Activated T-cell treated with anti-CD3 and anti-CD28 coated beads, Interleukin-2, amount 50 U/mL, for 24 hours (primary cell): ENCODE measurements at regions not wholly inside any gene's neighbourhood (a gene's known extent, or its start where the extent isn't known, plus 50 kb on each side); places are given as distances from the start of the nearest gene placed in this dataset.
"Not testable (repeated sequence)": the region's sequence is repeated elsewhere in the genome, so short reads cannot be mapped to it uniquely, and the experiment has no call there.

Experiments used
- DNase-seq: peaks from one replicate; pipeline ENCODE4 v3.0.0-alpha.2; 2020
- H3K27ac Mint-ChIP-seq: 2 replicates; pipeline ENCODE4 v1.8.0; 2020; ENCODE audit warnings: mild to moderate bottlenecking, mixed read lengths
- H3K27me3 Mint-ChIP-seq: 2 replicates; pipeline ENCODE4 v1.8.0; 2020; ENCODE audit warnings: mixed read lengths
- H3K36me3 Mint-ChIP-seq: 2 replicates; pipeline ENCODE4 v1.8.0; 2020; ENCODE audit warnings: low read depth, mixed read lengths
- H3K4me1 Mint-ChIP-seq: 2 replicates; pipeline ENCODE4 v1.8.0; 2020; ENCODE audit warnings: low read depth, mixed read lengths
- H3K4me3 Mint-ChIP-seq: 2 replicates; pipeline ENCODE4 v1.8.0; 2020; ENCODE audit warnings: mild to moderate bottlenecking, moderate library complexity, mixed read lengths
- H3K9me3 Mint-ChIP-seq: 2 replicates; pipeline ENCODE4 v1.8.0; 2020; ENCODE audit warnings: mixed read lengths

DNA sequence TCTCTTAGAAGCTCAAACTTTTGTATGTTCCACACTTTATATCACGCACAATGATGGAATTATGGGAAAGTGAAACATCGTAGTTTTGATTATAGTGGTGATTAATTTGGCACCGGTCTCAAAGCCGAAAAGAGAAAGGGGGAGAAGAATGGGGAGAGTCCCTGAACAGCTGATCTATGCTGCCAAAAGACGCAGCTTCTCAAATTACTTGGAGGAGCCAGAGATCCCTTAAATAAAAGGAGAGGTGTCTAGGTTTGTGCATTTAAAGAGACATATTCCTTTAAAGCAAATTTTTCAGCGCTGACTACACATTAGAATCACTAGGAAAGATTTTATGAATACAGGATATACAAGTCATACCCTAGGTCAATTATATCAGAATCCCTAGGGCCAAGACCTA is 599.6 kb upstream of the ADAMTS5 start:
- Mint-ChIP-seq H3K4me3 (no peak overlapping the region), H3K36me3 (no peaks in the 10 kb centered on the region), H3K27ac (no peak overlapping the region), H3K9me3 (no peaks in the 10 kb centered on the region), H3K27me3 (no peaks in the 10 kb centered on the region), H3K4me1 (no peaks in the 10 kb centered on the region)
- DNase-seq = no peak

DNA sequence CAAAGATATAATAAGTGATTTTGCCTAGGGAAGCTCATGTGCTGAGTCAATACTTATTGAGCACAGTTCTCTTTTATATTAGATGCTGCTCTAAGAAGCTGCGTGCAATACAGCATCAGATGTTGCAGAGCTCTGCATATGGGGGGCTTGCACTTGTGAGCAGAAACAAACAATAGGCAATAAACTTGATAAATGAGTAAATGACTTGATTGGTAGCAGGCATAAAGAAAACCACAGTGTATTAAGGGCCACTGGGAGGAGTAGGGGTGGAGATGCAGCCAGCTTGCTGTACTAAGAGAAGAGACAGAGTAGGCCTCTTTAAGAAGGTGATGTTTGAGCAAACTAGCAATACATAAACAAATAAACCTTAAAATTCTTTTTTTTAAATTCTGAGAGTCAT is 598.5 kb upstream of the ADAMTS5 start:
- no peak for DNase-seq
- Mint-ChIP-seq H3K27ac (no peak overlapping the region), H3K4me3 (no peak overlapping the region), H3K9me3 (no peaks in the 10 kb centered on the region), H3K27me3 (no peaks in the 10 kb centered on the region), H3K4me1 (no peaks in the 10 kb centered on the region), H3K36me3 (no peaks in the 10 kb centered on the region)

DNA sequence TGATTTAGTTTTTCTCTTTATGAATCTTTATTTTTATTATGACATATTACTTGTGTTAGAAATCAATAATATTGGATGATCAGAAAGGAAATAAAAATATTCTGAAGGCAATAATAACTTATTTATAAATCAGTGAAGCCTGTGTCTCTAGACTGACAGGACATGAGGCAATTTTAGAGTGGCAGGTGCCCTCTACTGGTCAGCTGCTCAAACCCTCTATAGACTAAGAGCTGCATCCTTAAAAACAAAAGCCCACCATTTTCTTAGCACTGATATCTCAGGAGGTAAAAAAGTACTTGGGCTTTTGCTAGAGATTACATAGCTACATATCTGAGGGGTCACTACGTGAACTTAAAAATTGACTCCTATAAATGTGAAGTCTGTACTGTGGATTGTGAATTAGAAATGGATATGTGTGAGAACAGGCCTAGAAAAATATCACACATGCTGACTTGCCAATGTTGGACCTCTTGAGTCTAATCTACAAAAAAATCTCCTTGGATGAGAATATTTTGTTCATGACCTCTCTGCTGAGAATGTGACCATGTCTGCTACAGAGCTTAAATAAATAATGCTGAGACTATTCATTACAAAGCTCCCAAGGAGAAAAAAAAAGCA is 597.9 kb upstream of the ADAMTS5 start:
- DNase-seq = no peak
- Mint-ChIP-seq H3K9me3 (no peaks in the 10 kb centered on the region), H3K4me1 (no peaks in the 10 kb centered on the region), H3K27ac (no peak overlapping the region), H3K36me3 (no peaks in the 10 kb centered on the region), H3K27me3 (no peaks in the 10 kb centered on the region), H3K4me3 (no peak overlapping the region)

DNA sequence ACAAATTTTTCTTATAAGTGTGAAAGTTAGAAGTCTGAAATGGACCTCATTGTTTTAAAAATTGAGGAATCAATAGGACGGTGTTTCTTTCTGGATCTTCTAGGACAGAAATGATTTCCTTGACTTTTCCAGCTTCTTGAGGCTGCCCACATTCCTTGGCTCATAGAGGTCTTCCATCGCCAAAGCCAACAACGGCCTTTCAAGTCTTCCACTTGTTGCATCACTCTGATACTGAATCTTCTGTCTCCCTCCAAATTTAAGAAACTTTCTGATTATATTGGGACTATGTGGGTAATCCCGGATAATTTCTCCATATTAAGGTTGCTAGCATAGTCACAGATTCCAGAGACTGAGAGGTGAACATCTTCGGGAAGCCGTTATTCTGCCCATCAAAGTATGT is 595.4 kb upstream of the ADAMTS5 start:
- H3K4me1 Mint-ChIP-seq = no peaks in the 10 kb centered on the region
- H3K27me3 Mint-ChIP-seq = no peaks in the 10 kb centered on the region
- no peaks in the 10 kb centered on the region for H3K9me3 Mint-ChIP-seq
- H3K27ac Mint-ChIP-seq = no peak overlapping the region
- H3K36me3 Mint-ChIP-seq = no peaks in the 10 kb centered on the region
- H3K4me3 Mint-ChIP-seq = no peak overlapping the region
- no peak for DNase-seq

DNA sequence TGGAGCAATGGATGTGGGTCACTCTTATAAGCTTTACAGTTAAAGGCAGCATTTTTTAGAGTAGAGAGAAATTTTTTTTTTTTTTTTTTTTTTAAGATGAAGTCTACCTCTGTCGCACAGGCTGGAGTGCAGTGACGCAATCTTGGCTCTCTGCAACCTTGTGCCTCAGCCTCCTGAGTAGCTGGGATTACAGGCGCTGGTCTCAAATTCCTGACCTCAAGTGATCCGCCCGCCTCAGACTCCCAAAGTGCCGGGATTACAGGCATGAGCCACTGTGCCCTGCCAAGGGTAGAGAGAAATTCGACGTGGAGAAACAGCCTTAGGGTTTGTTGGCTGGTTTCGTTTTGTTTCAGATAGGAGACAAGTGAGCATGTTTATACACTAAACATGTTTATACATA is 594.2 kb upstream of the ADAMTS5 start:
- Mint-ChIP-seq H3K9me3 (peaks cover 1% of the 10 kb centered on the region), H3K36me3 (no peaks in the 10 kb centered on the region), H3K27ac (no peak overlapping the region), H3K4me1 (no peaks in the 10 kb centered on the region), H3K4me3 (no peak overlapping the region), H3K27me3 (no peaks in the 10 kb centered on the region)
- DNase-seq = no peak

DNA sequence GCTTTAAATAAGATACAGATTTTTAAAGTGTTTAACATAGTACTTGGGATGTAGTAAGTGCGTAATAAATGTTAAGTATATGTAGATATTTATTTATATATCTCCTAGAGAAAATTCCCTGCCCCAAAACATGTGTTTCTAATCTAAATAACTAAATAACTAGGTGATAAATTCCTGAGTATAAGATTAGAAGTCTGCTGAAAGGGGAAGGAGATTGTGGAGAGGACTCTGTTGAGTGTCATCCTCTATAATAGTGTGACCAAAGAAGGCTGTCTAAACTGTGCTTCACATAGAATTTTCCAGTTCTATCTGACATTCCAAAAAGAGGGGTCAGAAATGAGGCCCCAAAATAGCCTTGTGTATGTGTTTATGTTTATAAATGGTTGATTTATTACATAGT is 590.5 kb upstream of the ADAMTS5 start:
- H3K4me1 Mint-ChIP-seq = no peaks in the 10 kb centered on the region
- H3K36me3 Mint-ChIP-seq = no peaks in the 10 kb centered on the region
- DNase-seq = no peak
- H3K4me3 Mint-ChIP-seq = no peak overlapping the region
- peaks cover 13% of the 10 kb centered on the region for H3K9me3 Mint-ChIP-seq
- no peak overlapping the region for H3K27ac Mint-ChIP-seq
- no peaks in the 10 kb centered on the region for H3K27me3 Mint-ChIP-seq

DNA sequence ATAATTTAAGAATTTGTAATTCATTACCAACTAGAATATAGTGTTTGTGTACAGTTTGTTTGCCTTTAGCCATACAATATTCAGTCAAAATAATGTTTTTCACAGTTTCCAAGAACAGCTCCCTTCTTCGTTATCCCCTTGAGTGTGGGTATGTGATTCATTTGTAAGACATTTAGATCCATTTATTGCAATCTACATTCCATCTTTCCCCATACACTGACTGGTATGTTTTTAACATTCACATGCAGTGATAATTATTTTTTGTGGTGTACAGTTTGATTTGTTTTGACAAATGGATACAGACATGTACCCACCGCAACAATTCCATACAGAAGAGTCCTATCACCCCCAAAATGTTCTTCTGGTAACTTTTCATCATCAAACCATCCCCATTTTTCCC is 589.1 kb upstream of the ADAMTS5 start:
- no peaks in the 10 kb centered on the region for H3K27me3 Mint-ChIP-seq

DNA sequence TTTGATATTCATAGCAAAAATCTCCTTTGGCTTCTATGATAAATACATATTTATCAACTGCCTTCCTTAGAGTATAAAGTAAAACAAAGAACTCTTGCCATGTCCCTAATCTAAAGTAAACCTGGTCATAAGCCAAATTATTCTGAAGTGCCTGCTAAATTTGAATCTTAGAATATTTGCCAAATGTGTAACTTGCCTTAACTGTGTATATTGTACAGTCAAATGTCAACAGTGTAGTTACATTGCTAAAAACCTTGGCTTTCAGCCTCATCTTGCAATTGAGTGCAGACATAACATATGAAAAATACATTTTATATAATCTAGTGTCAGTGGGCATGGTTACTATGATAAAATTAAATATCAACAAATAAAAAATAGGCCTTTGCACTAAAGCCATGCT is 583.4 kb upstream of the ADAMTS5 start:
- H3K27me3 Mint-ChIP-seq = no peaks in the 10 kb centered on the region
- peaks cover 13% of the 10 kb centered on the region for H3K9me3 Mint-ChIP-seq
- H3K4me3 Mint-ChIP-seq = no peak overlapping the region
- H3K27ac Mint-ChIP-seq = no peak overlapping the region
- no peaks in the 10 kb centered on the region for H3K4me1 Mint-ChIP-seq
- no peak for DNase-seq
- H3K36me3 Mint-ChIP-seq = no peaks in the 10 kb centered on the region

More for the DNA sequence above, 589.1 kb upstream of the ADAMTS5 start:
- H3K4me3 Mint-ChIP-seq = no peak overlapping the region
- no peaks in the 10 kb centered on the region for H3K36me3 Mint-ChIP-seq
- no peak for DNase-seq
- H3K9me3 Mint-ChIP-seq = peaks cover 13% of the 10 kb centered on the region
- no peak overlapping the region for H3K27ac Mint-ChIP-seq
- H3K4me1 Mint-ChIP-seq = no peaks in the 10 kb centered on the region

DNA sequence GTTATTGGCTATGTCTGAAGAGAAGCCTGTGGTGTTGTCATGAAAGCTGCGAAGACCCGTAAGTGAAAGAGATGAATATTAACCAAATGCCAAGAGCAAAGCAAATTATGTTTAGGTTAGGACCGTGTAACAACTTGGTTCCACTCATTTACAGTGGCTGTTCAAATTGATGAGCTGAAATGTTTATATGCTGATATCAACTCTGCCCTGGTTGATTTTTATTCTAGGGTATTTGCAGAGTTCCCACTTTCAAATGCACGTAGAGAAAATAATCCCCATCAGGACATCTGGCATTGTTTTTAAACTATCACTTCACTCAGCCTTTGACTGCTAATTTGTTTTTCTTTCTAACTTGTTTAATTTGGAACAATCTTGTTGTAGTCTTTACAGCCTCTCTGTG is 581.6 kb upstream of the ADAMTS5 start:
- no peak for DNase-seq
- H3K36me3 Mint-ChIP-seq = no peaks in the 10 kb centered on the region
- H3K4me3 Mint-ChIP-seq = no peak overlapping the region
- peaks cover 11% of the 10 kb centered on the region for H3K9me3 Mint-ChIP-seq
- no peaks in the 10 kb centered on the region for H3K27me3 Mint-ChIP-seq
- H3K27ac Mint-ChIP-seq = no peak overlapping the region
- no peaks in the 10 kb centered on the region for H3K4me1 Mint-ChIP-seq

DNA sequence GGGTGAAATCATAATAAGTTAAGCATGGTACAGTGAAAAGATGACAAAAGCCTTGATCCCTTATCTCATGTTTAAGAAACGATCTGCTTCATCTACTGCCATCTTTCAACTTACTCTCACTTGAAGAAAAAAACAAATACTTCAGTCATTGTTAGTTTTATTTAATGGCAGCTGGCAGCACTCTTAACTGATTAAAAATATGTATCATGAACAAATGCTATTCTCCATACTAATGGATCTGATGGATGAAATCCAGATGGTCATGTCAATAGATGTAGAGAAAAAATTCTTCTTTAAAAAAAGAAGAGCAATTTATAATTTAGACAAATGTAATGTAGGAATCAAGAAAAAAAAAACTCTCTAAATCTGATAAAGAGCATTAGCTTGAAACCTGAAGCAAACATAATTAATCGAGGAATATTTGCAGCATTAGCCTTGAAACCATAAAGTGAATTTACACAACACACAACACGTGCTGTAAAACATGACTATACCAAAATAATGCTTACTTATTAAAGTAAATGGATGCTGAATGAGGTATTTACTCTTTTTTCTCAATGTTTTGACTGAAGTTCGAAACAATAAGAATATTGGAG is 579.0 kb upstream of the ADAMTS5 start:
- Mint-ChIP-seq H3K27ac (no peak overlapping the region), H3K4me1 (no peaks in the 10 kb centered on the region)

DNA sequence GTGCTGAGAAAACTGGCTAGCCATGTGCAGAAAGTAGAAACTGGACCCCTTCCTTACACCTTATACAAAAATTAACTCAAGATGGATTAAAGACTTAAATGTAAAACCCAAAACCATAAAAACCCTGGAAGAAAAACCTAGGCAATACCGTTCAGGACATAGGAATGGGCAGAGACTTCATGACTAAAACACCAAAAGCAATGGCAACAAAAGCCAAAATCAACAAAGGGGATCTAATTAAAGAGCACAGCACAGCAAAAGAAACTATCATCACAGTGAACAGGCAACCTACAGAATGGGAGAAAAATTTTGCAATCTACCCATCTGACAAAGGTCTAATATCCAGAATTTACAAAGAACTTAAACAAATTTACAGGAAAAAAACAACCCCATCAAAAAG is 575.2 kb upstream of the ADAMTS5 start:
- H3K4me1 Mint-ChIP-seq, H3K36me3 Mint-ChIP-seq, H3K9me3 Mint-ChIP-seq, DNase-seq, H3K27me3 Mint-ChIP-seq, H3K4me3 Mint-ChIP-seq, H3K27ac Mint-ChIP-seq: not testable (repeated sequence)

More for the DNA sequence above, 579.0 kb upstream of the ADAMTS5 start:
- Mint-ChIP-seq H3K36me3 (no peaks in the 10 kb centered on the region), H3K27me3 (no peaks in the 10 kb centered on the region), H3K9me3 (peaks cover 3% of the 10 kb centered on the region), H3K4me3 (no peak overlapping the region)
- no peak for DNase-seq

DNA sequence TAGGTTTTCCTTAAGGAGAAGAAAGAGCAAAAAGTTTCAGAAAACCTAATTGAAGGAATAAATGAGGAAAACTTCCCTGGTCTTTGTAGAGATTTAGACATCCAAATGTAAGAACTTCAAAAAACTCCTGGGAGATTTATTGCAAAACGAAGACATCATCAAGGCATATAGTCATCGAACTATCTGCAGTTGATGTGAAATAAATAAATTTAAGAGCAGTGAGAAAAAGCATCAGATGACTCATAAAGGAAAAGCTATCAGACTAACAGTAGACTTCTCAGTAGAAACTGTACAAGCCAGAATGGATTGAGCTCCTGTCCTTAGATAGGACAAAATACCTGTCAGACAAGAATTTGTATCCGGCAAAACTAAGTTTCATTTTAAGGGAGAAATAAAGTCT is 569.4 kb upstream of the ADAMTS5 start:
- no peak for DNase-seq
- Mint-ChIP-seq H3K9me3 (no peaks in the 10 kb centered on the region), H3K27ac (no peak overlapping the region), H3K4me1 (no peaks in the 10 kb centered on the region), H3K27me3 (no peaks in the 10 kb centered on the region), H3K36me3 (no peaks in the 10 kb centered on the region), H3K4me3 (no peak overlapping the region)

DNA sequence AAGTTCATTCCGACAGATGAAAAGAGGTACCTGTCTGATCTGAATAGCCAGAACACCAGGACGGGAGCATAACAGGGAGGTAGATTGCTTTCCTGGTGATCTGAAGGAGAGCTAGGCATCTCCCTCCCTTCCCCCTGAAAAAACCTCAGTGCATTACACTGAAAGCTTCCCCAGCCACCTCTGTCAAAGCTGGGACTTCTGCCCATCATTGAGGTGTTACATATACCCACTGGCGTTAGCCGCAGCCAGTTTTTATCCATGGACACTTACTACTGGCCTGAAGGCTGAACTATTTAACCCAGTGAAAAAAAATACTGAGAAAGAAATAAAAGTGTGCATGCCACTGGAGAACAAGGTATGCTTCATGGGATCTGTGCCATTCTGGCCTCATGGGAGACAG is 568.3 kb upstream of the ADAMTS5 start:
- Mint-ChIP-seq H3K9me3 (no peaks in the 10 kb centered on the region), H3K4me3 (no peak overlapping the region), H3K36me3 (no peaks in the 10 kb centered on the region), H3K4me1 (no peaks in the 10 kb centered on the region), H3K27me3 (no peaks in the 10 kb centered on the region), H3K27ac (no peak overlapping the region)
- no peak for DNase-seq

DNA sequence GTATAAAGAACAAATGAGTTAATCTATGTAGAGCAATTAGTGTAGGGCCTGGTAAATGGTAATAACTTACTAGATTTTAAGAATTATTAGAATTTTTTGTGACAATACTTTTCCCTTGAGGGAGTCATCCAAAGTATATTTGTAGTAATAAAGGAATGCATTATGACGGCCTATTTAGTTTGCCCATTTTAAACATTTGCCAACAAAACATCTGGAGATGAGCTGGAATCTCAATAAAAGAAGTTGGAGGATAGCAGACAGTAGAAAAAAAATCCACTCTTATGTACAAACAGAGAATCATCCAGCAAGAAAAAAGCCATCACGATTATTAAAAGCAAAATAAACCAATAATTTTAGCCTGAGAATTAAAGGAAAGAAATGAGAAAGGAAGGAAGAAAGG is 567.3 kb upstream of the ADAMTS5 start:
- Mint-ChIP-seq H3K4me1 (no peaks in the 10 kb centered on the region), H3K4me3 (no peak overlapping the region), H3K9me3 (no peaks in the 10 kb centered on the region), H3K27ac (no peak overlapping the region), H3K27me3 (no peaks in the 10 kb centered on the region), H3K36me3 (no peaks in the 10 kb centered on the region)
- DNase-seq = no peak

DNA sequence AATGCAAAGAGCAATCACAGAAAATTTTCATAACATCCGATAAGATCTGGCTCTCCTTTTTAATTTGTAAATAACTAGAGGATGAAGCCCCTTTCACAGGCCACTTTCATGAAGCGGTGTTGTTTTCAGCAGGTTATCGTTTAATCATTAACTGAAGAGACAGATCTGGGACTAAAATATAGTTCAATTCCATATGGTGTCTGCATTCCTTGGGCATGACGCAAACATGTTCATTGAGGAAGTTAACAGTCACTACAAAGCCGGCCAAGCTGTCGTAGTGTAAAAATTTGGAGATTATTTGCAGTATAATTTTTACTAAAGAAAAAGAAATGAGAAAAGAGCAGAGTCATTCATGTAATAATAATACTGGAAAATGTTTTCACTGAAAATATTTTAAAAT is 565.2 kb upstream of the ADAMTS5 start:
- DNase-seq = no peak

DNA sequence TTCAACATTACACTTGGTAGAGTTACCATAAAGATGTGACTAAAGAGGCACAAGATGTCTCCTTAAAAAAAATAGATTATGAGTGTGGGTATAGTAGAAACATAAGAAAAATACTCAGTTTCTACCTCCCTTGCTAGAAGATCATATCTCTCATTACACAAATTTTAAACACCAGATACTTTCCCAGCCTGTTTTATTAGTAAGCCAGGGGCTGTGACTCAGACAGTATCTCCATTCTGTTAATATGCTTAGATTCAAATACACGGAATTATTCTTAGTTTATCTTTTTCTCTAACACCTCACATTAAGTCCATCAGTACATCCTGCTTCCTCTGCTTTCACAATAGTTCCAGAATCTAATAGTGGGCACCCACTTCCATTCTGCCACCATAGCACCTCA is 561.8 kb upstream of the ADAMTS5 start:
- Mint-ChIP-seq H3K4me3 (no peak overlapping the region), H3K4me1 (no peaks in the 10 kb centered on the region), H3K36me3 (no peaks in the 10 kb centered on the region), H3K27ac (no peak overlapping the region), H3K9me3 (peaks cover 7% of the 10 kb centered on the region), H3K27me3 (no peaks in the 10 kb centered on the region)
- DNase-seq = no peak

More for the DNA sequence above, 565.2 kb upstream of the ADAMTS5 start:
- Mint-ChIP-seq H3K9me3 (peaks cover 2% of the 10 kb centered on the region), H3K4me3 (no peak overlapping the region), H3K36me3 (no peaks in the 10 kb centered on the region), H3K27ac (no peak overlapping the region), H3K27me3 (no peaks in the 10 kb centered on the region), H3K4me1 (no peaks in the 10 kb centered on the region)
